HCT116 (cell line): ENCODE measurements at regions not wholly inside any gene's neighbourhood (a gene's known extent, or its start where the extent isn't known, plus 50 kb on each side); places are given as distances from the start of the nearest gene placed in this dataset.

ENCODE experiments used
- ATAC-seq: fragments of 200-7000 bp; cut with Tn5 transposase; 2 replicates; pipeline ENCODE4 v1.9.1; 2020; ENCODE audit warnings: mild to moderate bottlenecking, moderate library complexity
- BruUV-seq: library from RNA; stranded (reverse); fragments of 400-500 nt; replicated peaks from 2 replicates; lab custom pipeline; 2021; lab: Mats Ljungman, UMichigan
- CTCF ChIA-PET: fragments of 300-600 bp; sonication (Branson Sonifier 250); formaldehyde crosslinking; loops from one replicate; lab custom pipeline; 2021; ENCODE audit warnings: antibody characterized with exemption; lab: Charles Lee
- POLR2A ChIA-PET: fragments of 300-600, 350-600 bp; sonication (Branson Sonifier 250); formaldehyde crosslinking; loops from one replicate; lab custom pipeline; 2021; ENCODE audit warnings: antibody characterized with exemption; lab: Charles Lee
- RAD21 ChIA-PET, 2 experiments: fragments of 300-600 bp; sonication (Branson Sonifier 250); formaldehyde crosslinking; loops; one replicate each; lab custom pipeline; 2023; ENCODE audit warnings: low total read pairs in 2 of 2; ENCODE audit not compliant: uncharacterized antibody in 2 of 2, unreplicated experiment in 2 of 2, low non-redundant PET in 1 of 2; lab: Charles Lee
- DNase-seq: peaks from one replicate; pipeline ENCODE4 v3.0.0-alpha.2; 2010; ENCODE audit warnings: low read depth, low spot score
- H2AFZ ChIP-seq: fragments of 200-600 bp; shearing (Covaris generic), sonication (generic); 2 replicates; pipeline ENCODE4 v1.6.1; 2017; ENCODE audit warnings: low read depth, mixed run types, mixed read lengths, antibody characterized with exemption, low read length; ENCODE audit not compliant: poor library complexity, severe bottlenecking
- H3K27ac ChIP-seq: 2 replicates; pipeline ENCODE4 v1.5.1; 2012; ENCODE audit warnings: low read depth, low read length
- H3K27me3 ChIP-seq: fragments of 200-600 bp; sonication (generic); 2 replicates; pipeline ENCODE4 v1.6.1; 2016; ENCODE audit warnings: mixed run types, low read length, mixed read lengths; ENCODE audit not compliant: insufficient read depth
- H3K36me3 ChIP-seq, 2 experiments: fragments of 200-500 bp in 1 of 2; fragments of 200-600 bp in 1 of 2; sonication (Bioruptor generic) in 1 of 2; sonication (generic) in 1 of 2; 2 replicates each; pipeline versions ENCODE4 v1.5.1 to v1.6.1; 2014 to 2016; ENCODE audit warnings: low read length in 2 of 2, inconsistent platforms in 1 of 2, mixed read lengths in 1 of 2, mixed run types in 1 of 2; ENCODE audit not compliant: insufficient read depth in 2 of 2, control insufficient read depth in 1 of 2
- H3K4me1 ChIP-seq, 2 experiments: fragments of 200-600 bp in 1 of 2; sonication (generic) in 1 of 2; 2 replicates each; pipeline versions ENCODE4 v1.5.1 to v1.6.1; 2012 to 2017; ENCODE audit warnings: low read length in 2 of 2, inconsistent platforms in 1 of 2, mild to moderate bottlenecking in 1 of 2, mixed read lengths in 1 of 2, mixed run types in 1 of 2, moderate library complexity in 1 of 2; ENCODE audit not compliant: insufficient read depth in 2 of 2, control insufficient read depth in 1 of 2
- H3K4me2 ChIP-seq: fragments of 200-600 bp; sonication (generic); 2 replicates; pipeline ENCODE4 v1.6.1; 2017; ENCODE audit warnings: mixed run types, low read length, mixed read lengths
- H3K4me3 ChIP-seq, 2 experiments: fragments of 200-600 bp in 1 of 2; sonication (generic) in 1 of 2; replicated peaks in 1 of 2; 2 replicates each; pipeline ENCODE4 v1.5.1; 2011 to 2016; ENCODE audit warnings: low read length in 2 of 2, control low read depth in 1 of 2, low read depth in 1 of 2, mild to moderate bottlenecking in 1 of 2, mixed read lengths in 1 of 2, mixed run types in 1 of 2
- H3K79me2 ChIP-seq: fragments of 200-600 bp; sonication (generic); 2 replicates; pipeline ENCODE4 v1.6.1; 2017; ENCODE audit warnings: mild to moderate bottlenecking, mixed run types, low read length, moderate library complexity, mixed read lengths; ENCODE audit not compliant: insufficient read depth
- H3K9ac ChIP-seq: fragments of 200-600 bp; sonication (generic); 2 replicates; pipeline ENCODE4 v1.6.1; 2016; ENCODE audit warnings: low read length, mixed read lengths
- H3K9me2 ChIP-seq: fragments of 200-600 bp; sonication (generic), shearing (Covaris generic); 2 replicates; pipeline ENCODE4 v1.6.1; 2017; ENCODE audit warnings: mixed run types, mild to moderate bottlenecking, moderate library complexity; ENCODE audit not compliant: insufficient read depth
- H3K9me3 ChIP-seq, 2 experiments: fragments of 200-500 bp in 1 of 2; fragments of 200-600 bp in 1 of 2; sonication (Bioruptor generic) in 1 of 2; sonication (generic) in 1 of 2; 2 replicates each; pipeline ENCODE4 v1.6.1; 2014 to 2017; ENCODE audit warnings: low read length in 2 of 2, mixed read lengths in 2 of 2, inconsistent platforms in 1 of 2, low read depth in 1 of 2, mild to moderate bottlenecking in 1 of 2, mixed run types in 1 of 2, moderate library complexity in 1 of 2; ENCODE audit not compliant: control insufficient read depth in 1 of 2, insufficient read depth in 1 of 2
- H4K20me1 ChIP-seq: fragments of 200-600 bp; sonication (generic), shearing (Covaris generic); 2 replicates; pipeline ENCODE4 v1.6.1; 2017; ENCODE audit warnings: mixed run types, mild to moderate bottlenecking, moderate library complexity; ENCODE audit not compliant: insufficient read depth
- ATF3 ChIP-seq: IDR thresholded peaks from 2 replicates; pipeline ENCODE4 v1.6.1; 2012
- CBX3 ChIP-seq: IDR thresholded peaks from 2 replicates; pipeline ENCODE4 v1.6.1; 2012; ENCODE audit warnings: low read depth
- CEBPB ChIP-seq: IDR thresholded peaks from 2 replicates; pipeline ENCODE4 v1.6.1; 2012; ENCODE audit warnings: low read depth
- CTCF ChIP-seq, 3 experiments: fragments of 200-600 bp in 1 of 3; sonication (generic) in 1 of 3; IDR thresholded peaks in 2 of 3; conservative IDR thresholded peaks in 1 of 3; 2 replicates each; pipeline ENCODE4 v1.5.1; 2012 to 2017; ENCODE audit warnings: low read depth in 2 of 3, low read length in 2 of 3, antibody characterized with exemption in 1 of 3, borderline replicate concordance in 1 of 3, control low read depth in 1 of 3, mild to moderate bottlenecking in 1 of 3, mixed read lengths in 1 of 3, mixed run types in 1 of 3, moderate library complexity in 1 of 3; ENCODE audit not compliant: insufficient read depth in 1 of 3
- EGR1 ChIP-seq: IDR thresholded peaks from 2 replicates; pipeline ENCODE4 v1.6.1; 2012; ENCODE audit warnings: low read depth
- EZH2 ChIP-seq: fragments of 200-600 bp; sonication (generic); IDR thresholded peaks from 2 replicates; pipeline ENCODE4 v1.6.1; 2017; ENCODE audit warnings: antibody characterized with exemption, mixed run types
- EZH2phosphoT487 ChIP-seq: fragments of 200-600 bp; IDR thresholded peaks from 2 replicates; pipeline ENCODE4 v1.6.1; 2018; ENCODE audit warnings: antibody characterized with exemption, borderline replicate concordance
- MAX ChIP-seq: IDR thresholded peaks from 2 replicates; pipeline ENCODE4 v1.6.1; 2012
- POLR2AphosphoS5 ChIP-seq: IDR thresholded peaks from 2 replicates; pipeline ENCODE4 v1.6.1; 2011; ENCODE audit warnings: mild to moderate bottlenecking, low read depth, low read length, moderate library complexity
- RAD21 ChIP-seq: IDR thresholded peaks from 2 replicates; pipeline ENCODE4 v1.6.1; 2012; ENCODE audit warnings: low read depth, mild to moderate bottlenecking
- SIN3A ChIP-seq: IDR thresholded peaks from 2 replicates; pipeline ENCODE4 v1.6.1; 2012; ENCODE audit warnings: low read depth
- SP1 ChIP-seq: IDR thresholded peaks from 2 replicates; pipeline ENCODE4 v1.6.1; 2012; ENCODE audit warnings: low read depth
- SRF ChIP-seq: IDR thresholded peaks from 2 replicates; pipeline ENCODE4 v1.6.1; 2012; ENCODE audit warnings: low read depth
- ZBTB33 ChIP-seq: IDR thresholded peaks from 2 replicates; pipeline ENCODE4 v1.6.1; 2011; ENCODE audit warnings: mild to moderate bottlenecking, low read length, moderate library complexity; ENCODE audit not compliant: insufficient replicate concordance; ENCODE audit errors: extremely low read depth
- intact Hi-C: fragments of 100-400 bp; cut with micrococcal nuclease; formaldehyde crosslinking; loops from 2 replicates; pipeline ENCODE4 v1.10.0; 2022

GRCh38 chr3:78035131-78035641, 995.3 kb downstream of the ROBO2 start:
- Histone ChIP-seq H3K27me3 (no peaks in the 10 kb centered on the region), H3K4me3 (no peak overlapping the region), H2AFZ (no peak overlapping the region), H3K79me2 (no peaks in the 10 kb centered on the region), H3K9ac (no peak overlapping the region), H3K4me2 (no peak overlapping the region), H3K4me1 (no peaks in the 10 kb centered on the region), H3K27ac (no peak overlapping the region), H3K9me3 (peaks cover 13 to 35% of the 10 kb centered on the region in 2 experiments; a peak in 2 of 4 replicates), H4K20me1 (no peaks in the 10 kb centered on the region), H3K36me3 (no peaks in the 10 kb centered on the region), H3K9me2 (no peaks in the 10 kb centered on the region)
- intact Hi-C loops, result loop anchor here (10.0 kb wide), 1 partner anchor 60 kb away; no protein-coding TSS in a partner anchor
- ChIA-PET CTCF (no interaction called here), RAD21 (no interaction called here), POLR2A (no interaction called here)
- no peak for ATAC-seq
- no peak for DNase-seq
- no peak for TF ChIP-seq CBX3
- TF ChIP-seq EZH2, result no peak
- TF ChIP-seq CEBPB, result no peak
- TF ChIP-seq SIN3A, result no peak
- TF ChIP-seq POLR2AphosphoS5, result no peak
- TF ChIP-seq MAX, result no peak
- TF ChIP-seq SRF, result no peak
- TF ChIP-seq SP1, result no peak
- no TSS peak for BruUV-seq

GRCh38 chr3:78041486-78041885, 1001.6 kb downstream of the ROBO2 start:
- no TSS peak for BruUV-seq
- H3K4me3 ChIP-seq, result no peak overlapping the region
- H3K4me1 ChIP-seq, result no peaks in the 10 kb centered on the region
- no peaks in the 10 kb centered on the region for H4K20me1 ChIP-seq
- no peak overlapping the region for H2AFZ ChIP-seq
- peaks cover 11 to 31% of the 10 kb centered on the region in 2 experiments; a peak in 3 of 4 replicates for H3K9me3 ChIP-seq
- H3K9me2 ChIP-seq, result no peaks in the 10 kb centered on the region
- H3K4me2 ChIP-seq, result no peak overlapping the region
- ChIA-PET RAD21 (no interaction called here), POLR2A (no interaction called here), CTCF (no interaction called here)
- no peak overlapping the region for H3K9ac ChIP-seq
- no peaks in the 10 kb centered on the region for H3K36me3 ChIP-seq
- H3K27ac ChIP-seq, result no peak overlapping the region
- DNase-seq (no peak), ATAC-seq (no peak)
- no peaks in the 10 kb centered on the region for H3K27me3 ChIP-seq
- intact Hi-C loops, result no loop called here
- no peaks in the 10 kb centered on the region for H3K79me2 ChIP-seq
- no peak for TF ChIP-seq CEBPB
- TF ChIP-seq EGR1, result no peak
- TF ChIP-seq SRF, result no peak
- no peak for TF ChIP-seq SIN3A
- no peak for TF ChIP-seq MAX
- TF ChIP-seq CTCF (IDR thresholded peaks at IDR 0.05 in 2 of 3, conservative IDR thresholded peaks at IDR 0.05 in 1 of 3; ENCODE audit: borderline replicate concordance in 1 of 3, insufficient read depth in 1 of 3, low read depth in 2 of 3, low read length in 2 of 3), result no peak
- no peak for TF ChIP-seq EZH2
- TF ChIP-seq EZH2phosphoT487, result no peak
- no peak for TF ChIP-seq ZBTB33
- no peak for TF ChIP-seq ATF3
- no peak for TF ChIP-seq POLR2AphosphoS5
- TF ChIP-seq RAD21, result no peak
